HEK293 (cell line): ENCODE measurements at regions not wholly inside any gene's neighbourhood (a gene's known extent, or its start where the extent isn't known, plus 50 kb on each side); places are given as distances from the start of the nearest gene placed in this dataset.

Source experiments
- MEIS1 ChIP-seq: sonication (generic); formaldehyde crosslinking; IDR thresholded peaks from 2 replicates; pipeline ENCODE4 v1.8.1; 2022; ENCODE audit warnings: missing genetic modification reagents, mild to moderate bottlenecking, borderline replicate concordance
- ZBTB48 ChIP-seq: fragments of 450-650 bp; formaldehyde crosslinking; IDR thresholded peaks from 2 replicates; pipeline ENCODE4 v1.5.1; 2016; ENCODE audit warnings: missing biosample characterization, missing genetic modification characterization
- ZNF302 ChIP-seq: fragments of 450-650 bp; formaldehyde crosslinking; IDR thresholded peaks from 2 replicates; pipeline ENCODE4 v1.5.1; 2016; ENCODE audit warnings: missing biosample characterization, missing genetic modification characterization, low read depth
- ZNF660 ChIP-seq: fragments of 450-650 bp; IDR thresholded peaks from 2 replicates; pipeline ENCODE4 v1.5.1; 2018; ENCODE audit warnings: missing biosample characterization, mild to moderate bottlenecking, missing genetic modification characterization
- TF ChIP-seq, protein P1 (sequence below): fragments of 450-650 bp; formaldehyde crosslinking; IDR thresholded peaks from 2 replicates; pipeline ENCODE4 v1.5.1; 2016; ENCODE audit warnings: missing biosample characterization, missing genetic modification characterization

GRCh38 chr10:80896959-80897358 is 359.3 kb downstream of the SH2D4B start:
- TF ChIP-seq ZBTB48 (tag by site-specific recombination) = no peak
- TF ChIP-seq, protein P1, sequence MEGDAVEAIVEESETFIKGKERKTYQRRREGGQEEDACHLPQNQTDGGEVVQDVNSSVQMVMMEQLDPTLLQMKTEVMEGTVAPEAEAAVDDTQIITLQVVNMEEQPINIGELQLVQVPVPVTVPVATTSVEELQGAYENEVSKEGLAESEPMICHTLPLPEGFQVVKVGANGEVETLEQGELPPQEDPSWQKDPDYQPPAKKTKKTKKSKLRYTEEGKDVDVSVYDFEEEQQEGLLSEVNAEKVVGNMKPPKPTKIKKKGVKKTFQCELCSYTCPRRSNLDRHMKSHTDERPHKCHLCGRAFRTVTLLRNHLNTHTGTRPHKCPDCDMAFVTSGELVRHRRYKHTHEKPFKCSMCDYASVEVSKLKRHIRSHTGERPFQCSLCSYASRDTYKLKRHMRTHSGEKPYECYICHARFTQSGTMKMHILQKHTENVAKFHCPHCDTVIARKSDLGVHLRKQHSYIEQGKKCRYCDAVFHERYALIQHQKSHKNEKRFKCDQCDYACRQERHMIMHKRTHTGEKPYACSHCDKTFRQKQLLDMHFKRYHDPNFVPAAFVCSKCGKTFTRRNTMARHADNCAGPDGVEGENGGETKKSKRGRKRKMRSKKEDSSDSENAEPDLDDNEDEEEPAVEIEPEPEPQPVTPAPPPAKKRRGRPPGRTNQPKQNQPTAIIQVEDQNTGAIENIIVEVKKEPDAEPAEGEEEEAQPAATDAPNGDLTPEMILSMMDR (tag by site-specific recombination) = no peak
- TF ChIP-seq MEIS1 (CRISPR knock-in tag) = no peak
- no peak for TF ChIP-seq ZNF660 (tag by site-specific recombination)
- TF ChIP-seq ZNF302 = no peak
